RWPE2 (cell line): ENCODE measurements at regions not wholly inside any gene's neighbourhood (a gene's known extent, or its start where the extent isn't known, plus 50 kb on each side); places are given as distances from the start of the nearest gene placed in this dataset.
A peak's percentile ranks its signal among the peaks of the same experiment; 100 is the strongest.

Experiments
- ATAC-seq: fragments of 200-7000 bp; cut with Tn5 transposase; 3 replicates; pipeline ENCODE4 v1.9.1; 2021; ENCODE audit warnings: low read depth
- DNase-seq: peaks from one replicate; pipeline ENCODE4 v3.0.0-alpha.2; 2020; ENCODE audit warnings: low spot score
- H3K27ac ChIP-seq: fragments of 450-650 bp; 2 replicates; pipeline ENCODE4 v1.5.1; 2017; ENCODE audit warnings: mild to moderate bottlenecking; ENCODE audit not compliant: poor library complexity, severe bottlenecking
- H3K27me3 ChIP-seq: fragments of 250-450 bp; sonication (Bioruptor Pico); 2 replicates; pipeline ENCODE4 v1.5.1; 2021; ENCODE audit warnings: mild to moderate bottlenecking, moderate library complexity; ENCODE audit not compliant: insufficient read depth, poor library complexity, severe bottlenecking
- H3K36me3 ChIP-seq: fragments of 250-450 bp; sonication (Bioruptor Pico); 2 replicates; pipeline ENCODE4 v1.5.1; 2020; ENCODE audit warnings: low read depth, mild to moderate bottlenecking, moderate library complexity
- H3K4me1 ChIP-seq: fragments of 250-450 bp; sonication (Bioruptor Pico); 2 replicates; pipeline ENCODE4 v1.5.1; 2021; ENCODE audit warnings: mild to moderate bottlenecking, moderate library complexity; ENCODE audit not compliant: insufficient read depth, poor library complexity, severe bottlenecking
- H3K4me3 ChIP-seq: fragments of 250-450 bp; sonication (Bioruptor Pico); 2 replicates; pipeline ENCODE4 v1.5.1; 2021; ENCODE audit warnings: mild to moderate bottlenecking, moderate library complexity; ENCODE audit not compliant: severe bottlenecking
- H3K9me3 ChIP-seq: fragments of 250-450 bp; sonication (Bioruptor Pico); 2 replicates; pipeline ENCODE4 v1.5.1; 2021; ENCODE audit warnings: mild to moderate bottlenecking, moderate library complexity; ENCODE audit not compliant: severe bottlenecking
- CTCF ChIP-seq: fragments of 450-650 bp; IDR thresholded peaks from one replicate; pipeline ENCODE4 v1.5.1; 2017; ENCODE audit warnings: mild to moderate bottlenecking, moderate library complexity; ENCODE audit not compliant: poor library complexity, severe bottlenecking

- no peaks in the 10 kb centered on the region for H3K36me3 ChIP-seq
- peaks cover 27% of the 10 kb centered on the region for H3K4me1 ChIP-seq
- H3K9me3 ChIP-seq, result no peaks in the 10 kb centered on the region
- no peak overlapping the region for H3K4me3 ChIP-seq
- ATAC-seq (peak; percentile 82), DNase-seq (no peak)
- H3K27me3 ChIP-seq, result no peaks in the 10 kb centered on the region
- TF ChIP-seq CTCF, result no peak
- peak overlapping the region; percentile 47 for H3K27ac ChIP-seq
These were observed 130.0 kb downstream of the TES start for GRCh38 chr7:116340201-116340847.

GRCh38 chr7:116340943-116341907 is 130.9 kb downstream of the TES start:
- Histone ChIP-seq H3K4me3 (no peak overlapping the region), H3K27me3 (no peaks in the 10 kb centered on the region), H3K4me1 (peaks cover 27% of the 10 kb centered on the region), H3K27ac (peak overlapping the region; percentile 47), H3K9me3 (peaks cover 3% of the 10 kb centered on the region), H3K36me3 (no peaks in the 10 kb centered on the region; the same call in 1 of the 2 replicates)
- TF ChIP-seq CTCF, result peak; percentile 31
- no peak for ATAC-seq
- no peak for DNase-seq

- Histone ChIP-seq H3K36me3 (no peaks in the 10 kb centered on the region; the same call in 1 of the 2 replicates), H3K27me3 (no peaks in the 10 kb centered on the region), H3K4me1 (peaks cover 27% of the 10 kb centered on the region), H3K27ac (no peak overlapping the region), H3K4me3 (no peak overlapping the region), H3K9me3 (peaks cover 7% of the 10 kb centered on the region)
- TF ChIP-seq CTCF, result no peak
- no peak for ATAC-seq
- DNase-seq, result no peak
These were observed 131.8 kb downstream of the TES start for GRCh38 chr7:116342125-116342524.

GRCh38 chr7:116347151-116347832 is 137.0 kb downstream of the TES start:
- peaks cover 7% of the 10 kb centered on the region for H3K9me3 ChIP-seq
- no peaks in the 10 kb centered on the region for H3K27me3 ChIP-seq
- no peak for TF ChIP-seq CTCF
- DNase-seq, result no peak
- no peak overlapping the region for H3K27ac ChIP-seq
- ATAC-seq, result no peak
- H3K4me1 ChIP-seq, result peaks cover under 1% of the 10 kb centered on the region
- H3K4me3 ChIP-seq, result no peak overlapping the region
- H3K36me3 ChIP-seq, result no peaks in the 10 kb centered on the region; the same call in 1 of the 2 replicates
